CD14-positive monocyte (primary cell): ENCODE measurements at regions not wholly inside any gene's neighbourhood (a gene's known extent, or its start where the extent isn't known, plus 50 kb on each side); places are given as distances from the start of the nearest gene placed in this dataset.
A peak's percentile ranks its signal among the peaks of the same experiment; 100 is the strongest.

Experiments
- DNase-seq, 3 donors: peaks; one replicate each; pipeline ENCODE4 v3.0.0-alpha.2; 2011 to 2022
- H2AFZ ChIP-seq: 2 replicates; pipeline ENCODE4 v1.6.0; 2012; ENCODE audit warnings: mild to moderate bottlenecking, low read depth, low read length, inconsistent platforms; ENCODE audit not compliant: insufficient read depth, poor library complexity, severe bottlenecking
- H3K27ac ChIP-seq, 2 donors: 1 replicate in 1 of 2; 2 replicates in 1 of 2; pipeline ENCODE4 v1.5.1; 2012 to 2013; ENCODE audit warnings: low read length in 2 of 2, control low read depth in 1 of 2, inconsistent platforms in 1 of 2, low read depth in 1 of 2, mild to moderate bottlenecking in 1 of 2
- H3K27me3 ChIP-seq, 2 donors: one replicate each; pipeline versions ENCODE4 v1.6.0 to v1.6.1; 2011 to 2013; ENCODE audit warnings: low read length in 2 of 2; ENCODE audit not compliant: control insufficient read depth in 2 of 2, insufficient read depth in 2 of 2
- H3K36me3 ChIP-seq, 2 donors: replicated peaks in 1 of 2; 1 replicate in 1 of 2; 2 replicates in 1 of 2; pipeline versions ENCODE4 v1.5.1 to v1.6.1; 2012 to 2013; ENCODE audit warnings: low read length in 2 of 2, control low read depth in 1 of 2, inconsistent platforms in 1 of 2, mild to moderate bottlenecking in 1 of 2; ENCODE audit not compliant: insufficient read depth in 2 of 2, control insufficient read depth in 1 of 2
- H3K4me1 ChIP-seq, 2 donors: 1 replicate in 1 of 2; 2 replicates in 1 of 2; pipeline versions ENCODE4 v1.5.1 to v1.6.1; 2012 to 2013; ENCODE audit warnings: low read length in 2 of 2, control low read depth in 1 of 2, inconsistent platforms in 1 of 2, mild to moderate bottlenecking in 1 of 2, moderate library complexity in 1 of 2; ENCODE audit not compliant: insufficient read depth in 2 of 2, control insufficient read depth in 1 of 2
- H3K4me2 ChIP-seq: replicated peaks from 2 replicates; pipeline ENCODE3; 2012; ENCODE audit warnings: low read length, moderate library complexity, mild to moderate bottlenecking; ENCODE audit not compliant: poor library complexity, severe bottlenecking; ENCODE audit errors: extremely low read depth
- H3K4me3 ChIP-seq, 3 experiments: fragments of 200-600 bp in 1 of 3; sonication (generic) in 1 of 3; replicated peaks in 1 of 3; 1 replicate in 2 of 3; 2 replicates in 1 of 3; pipeline ENCODE4 v1.5.1; 2011 to 2013; ENCODE audit warnings: low read length in 3 of 3, mild to moderate bottlenecking in 3 of 3, control low read depth in 2 of 3, low read depth in 2 of 3, inconsistent platforms in 1 of 3, moderate library complexity in 1 of 3
- H3K79me2 ChIP-seq: 2 replicates; pipeline ENCODE4 v1.6.0; 2012; ENCODE audit warnings: mild to moderate bottlenecking, control low read depth, inconsistent platforms, low read length, moderate library complexity; ENCODE audit not compliant: insufficient read depth
- H3K9ac ChIP-seq: 2 replicates; pipeline ENCODE4 v1.6.0; 2017; ENCODE audit warnings: low read length, mild to moderate bottlenecking; ENCODE audit not compliant: insufficient read depth, poor library complexity, severe bottlenecking
- H3K9me3 ChIP-seq, 2 donors: replicated peaks in 1 of 2; 1 replicate in 1 of 2; 2 replicates in 1 of 2; pipeline versions ENCODE4 v1.5.1 to v1.6.1; 2012 to 2013; ENCODE audit warnings: low read length in 2 of 2, control low read depth in 1 of 2; ENCODE audit not compliant: control insufficient read depth in 1 of 2, insufficient read depth in 1 of 2
- H4K20me1 ChIP-seq: 2 replicates; pipeline ENCODE4 v1.6.0; 2012; ENCODE audit warnings: mild to moderate bottlenecking, low read length, control low read depth, moderate library complexity; ENCODE audit not compliant: insufficient read depth
- H3K27ac Mint-ChIP-seq, 7 donors: one replicate each; pipeline ENCODE4 v1.8.0; 2020; ENCODE audit warnings: mild to moderate bottlenecking in 7 of 7, mixed read lengths in 7 of 7, moderate library complexity in 6 of 7, inconsistent platforms in 2 of 7
- H3K27me3 Mint-ChIP-seq, 3 donors: one replicate each; pipeline ENCODE4 v1.8.0; 2021 to 2022; ENCODE audit warnings: low read depth in 3 of 3, mild to moderate bottlenecking in 3 of 3, mixed read lengths in 3 of 3, moderate library complexity in 3 of 3, inconsistent platforms in 1 of 3
- H3K36me3 Mint-ChIP-seq, 2 donors: one replicate each; pipeline ENCODE4 v1.8.0; 2020; ENCODE audit warnings: mixed read lengths in 2 of 2, inconsistent platforms in 1 of 2, mild to moderate bottlenecking in 1 of 2
- H3K4me1 Mint-ChIP-seq: one replicate; pipeline ENCODE4 v1.8.0; 2020; ENCODE audit warnings: mild to moderate bottlenecking, mixed read lengths
- H3K4me3 Mint-ChIP-seq, 2 donors: one replicate each; pipeline ENCODE4 v1.8.0; 2020; ENCODE audit warnings: mild to moderate bottlenecking in 2 of 2, mixed read lengths in 2 of 2, moderate library complexity in 1 of 2
- H3K9me3 Mint-ChIP-seq, 7 donors: one replicate each; pipeline ENCODE4 v1.8.0; 2020 to 2022; ENCODE audit warnings: mixed read lengths in 7 of 7, mild to moderate bottlenecking in 6 of 7, moderate library complexity in 6 of 7, inconsistent platforms in 2 of 7
- WGBS: methylation state at CpG from one replicate; pipeline ENCODE4 v1.1.5; 2013; ENCODE audit warnings: missing lambda C conversion rate; ENCODE audit not compliant: insufficient coverage; 5-methylcytosine and 5-hydroxymethylcytosine counted together
- intact Hi-C, 2 donors: fragments of 100-400 bp; cut with micrococcal nuclease; formaldehyde crosslinking; loops; one replicate each; pipeline versions ENCODE4 v1.15.0 to v1.15.1; 2023
- TF ChIP-seq, protein P1 (sequence below): fragments of 200-600 bp; IDR thresholded peaks from one replicate; pipeline ENCODE4 v1.8.0; 2022; ENCODE audit warnings: antibody characterized with exemption, mild to moderate bottlenecking

DNA sequence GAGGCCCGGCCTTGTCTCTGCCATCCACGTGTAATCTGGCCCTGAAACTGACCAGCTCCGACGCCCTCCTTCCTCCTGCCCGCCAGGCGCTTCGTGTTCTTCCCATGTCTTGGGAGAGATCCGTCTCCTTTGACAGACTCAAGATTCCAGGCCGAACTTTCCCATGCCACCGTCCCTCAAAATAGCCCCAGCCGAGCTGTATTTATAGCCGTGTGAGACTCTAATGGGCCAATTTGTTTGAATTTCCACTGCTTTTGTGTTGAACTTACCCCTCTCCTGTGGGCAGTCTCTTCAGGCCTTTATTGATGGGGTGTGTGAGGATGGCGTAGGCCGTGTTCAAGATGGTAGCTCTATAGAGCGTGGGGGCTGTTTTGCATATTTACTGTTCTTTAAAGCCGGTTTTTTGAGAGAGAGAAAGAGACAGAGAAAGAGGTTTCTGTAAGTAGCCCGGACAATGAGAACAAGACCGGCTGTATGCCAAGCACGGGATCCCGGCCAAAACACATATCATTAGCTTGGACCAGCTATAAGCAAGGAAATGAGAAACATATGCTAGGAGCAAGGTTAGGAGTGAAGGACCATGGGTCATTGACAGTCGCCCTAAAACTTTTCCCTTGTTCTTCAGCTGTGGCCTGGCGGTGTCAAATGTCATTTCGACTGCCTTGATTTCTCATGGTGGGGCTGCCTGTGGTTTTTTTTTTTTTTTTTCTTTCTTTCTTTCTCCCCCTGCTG, 124.5 kb upstream of the ZFHX3 start:
- H3K4me1 Mint-ChIP-seq: peaks cover 13% of the 10 kb centered on the region
- H3K9me3 Mint-ChIP-seq: peaks cover 0 to 3% (median 0%) of the 10 kb centered on the region in 7 donors
- Histone ChIP-seq H3K27ac (no peak overlapping the region), H4K20me1 (no peaks in the 10 kb centered on the region), H3K4me2 (no peak overlapping the region), H3K9ac (no peak overlapping the region), H3K79me2 (no peaks in the 10 kb centered on the region), H3K36me3 (no peaks in the 10 kb centered on the region), H3K27me3 (no peaks in the 10 kb centered on the region), H3K4me1 (no peaks in the 10 kb centered on the region), H3K9me3 (no peaks in the 10 kb centered on the region), H2AFZ (no peak overlapping the region), H3K4me3 (no peak overlapping the region)
- peaks cover 3 to 7% (median 4%) of the 10 kb centered on the region in 3 donors for H3K27me3 Mint-ChIP-seq
- no peak for DNase-seq
- no peak overlapping the region for H3K4me3 Mint-ChIP-seq
- no peaks in the 10 kb centered on the region for H3K36me3 Mint-ChIP-seq
- WGBS: 99% methylated on average over 17 of the region's 23 CpGs
- intact Hi-C loops: no loop called here
- TF ChIP-seq, protein P1, sequence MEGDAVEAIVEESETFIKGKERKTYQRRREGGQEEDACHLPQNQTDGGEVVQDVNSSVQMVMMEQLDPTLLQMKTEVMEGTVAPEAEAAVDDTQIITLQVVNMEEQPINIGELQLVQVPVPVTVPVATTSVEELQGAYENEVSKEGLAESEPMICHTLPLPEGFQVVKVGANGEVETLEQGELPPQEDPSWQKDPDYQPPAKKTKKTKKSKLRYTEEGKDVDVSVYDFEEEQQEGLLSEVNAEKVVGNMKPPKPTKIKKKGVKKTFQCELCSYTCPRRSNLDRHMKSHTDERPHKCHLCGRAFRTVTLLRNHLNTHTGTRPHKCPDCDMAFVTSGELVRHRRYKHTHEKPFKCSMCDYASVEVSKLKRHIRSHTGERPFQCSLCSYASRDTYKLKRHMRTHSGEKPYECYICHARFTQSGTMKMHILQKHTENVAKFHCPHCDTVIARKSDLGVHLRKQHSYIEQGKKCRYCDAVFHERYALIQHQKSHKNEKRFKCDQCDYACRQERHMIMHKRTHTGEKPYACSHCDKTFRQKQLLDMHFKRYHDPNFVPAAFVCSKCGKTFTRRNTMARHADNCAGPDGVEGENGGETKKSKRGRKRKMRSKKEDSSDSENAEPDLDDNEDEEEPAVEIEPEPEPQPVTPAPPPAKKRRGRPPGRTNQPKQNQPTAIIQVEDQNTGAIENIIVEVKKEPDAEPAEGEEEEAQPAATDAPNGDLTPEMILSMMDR: no peak
- H3K27ac Mint-ChIP-seq: peak overlapping the region in 2 of 7 donors; percentile 6 to 25

DNA sequence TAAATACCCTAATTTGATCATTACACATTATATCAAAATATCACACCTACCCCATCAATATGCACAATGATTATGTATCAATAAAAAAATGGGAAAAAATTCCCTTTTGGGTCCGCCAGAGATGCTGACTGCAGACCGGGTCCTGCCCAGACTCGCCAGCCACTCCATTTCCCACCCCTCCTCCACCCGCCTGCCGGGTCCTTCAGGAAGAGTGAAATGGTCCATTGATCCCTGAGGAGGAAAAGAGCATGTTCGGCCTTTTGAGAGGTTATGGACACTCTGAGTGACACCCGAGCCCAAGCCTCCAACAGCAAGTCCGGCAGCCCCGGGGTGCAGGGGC, 123.9 kb upstream of the ZFHX3 start:
- H3K9ac ChIP-seq: no peak overlapping the region
- Mint-ChIP-seq H3K36me3 (no peaks in the 10 kb centered on the region), H3K27ac (peak overlapping the region in 1 of 7 donors; percentile 25), H3K4me3 (no peak overlapping the region), H3K27me3 (peaks cover 3 to 7% (median 4%) of the 10 kb centered on the region in 3 donors), H3K9me3 (peaks cover 0 to 3% (median 0%) of the 10 kb centered on the region in 7 donors), H3K4me1 (peaks cover 13% of the 10 kb centered on the region)
- 100% methylated on average over 8 of the region's 9 CpGs for WGBS
- no peaks in the 10 kb centered on the region for H3K27me3 ChIP-seq
- H3K79me2 ChIP-seq: no peaks in the 10 kb centered on the region
- H3K9me3 ChIP-seq: no peaks in the 10 kb centered on the region
- H3K4me3 ChIP-seq: no peak overlapping the region
- no peak overlapping the region for H3K27ac ChIP-seq
- H3K36me3 ChIP-seq: no peaks in the 10 kb centered on the region
- H3K4me1 ChIP-seq: peaks cover 4 to 5% of the 10 kb centered on the region in 2 donors
- H3K4me2 ChIP-seq: no peak overlapping the region
- no peaks in the 10 kb centered on the region for H4K20me1 ChIP-seq
- intact Hi-C loops: no loop called here
- no peak overlapping the region for H2AFZ ChIP-seq
- DNase-seq: no peak
- TF ChIP-seq, protein P1: no peak
